H1 (cell line): ENCODE measurements at regions not wholly inside any gene's neighbourhood (a gene's known extent, or its start where the extent isn't known, plus 50 kb on each side); places are given as distances from the start of the nearest gene placed in this dataset.

Source experiments
- CTCF ChIA-PET: fragments of 300-600 bp; sonication (Branson Sonifier 250); formaldehyde crosslinking; loops from one replicate; lab custom pipeline; 2021; ENCODE audit not compliant: partially characterized antibody; lab: Charles Lee
- POLR2A ChIA-PET: fragments of 300-600 bp; sonication (Branson Sonifier 250); formaldehyde crosslinking; loops from one replicate; lab custom pipeline; 2021; ENCODE audit warnings: inconsistent platforms; ENCODE audit not compliant: partially characterized antibody; lab: Charles Lee
- DNase-seq, 2 experiments: peaks; one replicate each; pipeline versions ENCODE4 v3.0.0 to v3.0.0-alpha.2; 2010 to 2022; ENCODE audit warnings: low spot score in 2 of 2, low read depth in 1 of 2, mixed read lengths in 1 of 2
- FAIRE-seq: peaks from 2 replicates; lab custom pipeline; 2011; peaks lifted over from hg19 to GRCh38; lab: Jason Lieb, UNC
- H2AFZ ChIP-seq: 2 replicates; pipeline ENCODE4 v1.8.1; 2012; ENCODE audit warnings: low read length, inconsistent platforms
- H2AK5ac ChIP-seq: 2 replicates; pipeline ENCODE4 v1.6.1; 2013; ENCODE audit warnings: low read depth, low read length
- H2BK120ac ChIP-seq: replicated peaks from 2 replicates; pipeline ENCODE3; 2013; ENCODE audit warnings: low read depth, low read length, inconsistent platforms
- H2BK12ac ChIP-seq: 2 replicates; pipeline ENCODE4 v1.6.1; 2013; ENCODE audit warnings: low read depth, low read length
- H2BK15ac ChIP-seq: 2 replicates; pipeline ENCODE4 v1.6.1; 2013; ENCODE audit warnings: low read length
- H2BK20ac ChIP-seq: 2 replicates; pipeline ENCODE4 v1.6.1; 2013; ENCODE audit warnings: low read length
- H2BK5ac ChIP-seq: 2 replicates; pipeline ENCODE4 v1.6.1; 2013; ENCODE audit warnings: low read depth, low read length
- H3K14ac ChIP-seq: 2 replicates; pipeline ENCODE4 v1.6.1; 2013; ENCODE audit warnings: inconsistent platforms; ENCODE audit not compliant: insufficient read length
- H3K18ac ChIP-seq: 2 replicates; pipeline ENCODE4 v1.6.1; 2013; ENCODE audit warnings: low read length; ENCODE audit errors: extremely low read depth
- H3K23ac ChIP-seq: 2 replicates; pipeline ENCODE4 v1.6.1; 2013; ENCODE audit warnings: inconsistent platforms; ENCODE audit not compliant: insufficient read length
- H3K23me2 ChIP-seq: 2 replicates; pipeline ENCODE4 v1.6.1; 2013; ENCODE audit warnings: low read depth, low read length
- H3K27ac ChIP-seq: 2 replicates; pipeline ENCODE4 v1.6.1; 2011; ENCODE audit warnings: low read depth, low read length, inconsistent platforms
- H3K27me3 ChIP-seq, 4 experiments: replicated peaks in 1 of 4; 1 replicate in 1 of 4; 2 replicates in 3 of 4; pipeline versions ENCODE4 v1.6.1 to v1.8.1; 2011 to 2013; ENCODE audit warnings: low read length in 3 of 4, mild to moderate bottlenecking in 3 of 4, inconsistent platforms in 2 of 4, mixed read lengths in 2 of 4, moderate library complexity in 1 of 4; ENCODE audit not compliant: control insufficient read depth in 3 of 4, insufficient read depth in 3 of 4; ENCODE audit errors: extremely low read depth in 1 of 4
- H3K36me3 ChIP-seq, 4 experiments: 2 replicates each; pipeline versions ENCODE4 v1.6.1 to v1.8.1; 2011 to 2013; ENCODE audit warnings: mild to moderate bottlenecking in 4 of 4, low read length in 3 of 4, moderate library complexity in 2 of 4, control low read depth in 1 of 4, inconsistent platforms in 1 of 4; ENCODE audit not compliant: insufficient read depth in 4 of 4, control insufficient read depth in 2 of 4
- H3K4ac ChIP-seq: replicated peaks from 2 replicates; pipeline ENCODE3; 2013; ENCODE audit warnings: low read length, low read depth, mixed read lengths, inconsistent platforms; ENCODE audit not compliant: insufficient read length
- H3K4me1 ChIP-seq, 4 experiments: replicated peaks in 1 of 4; 1 replicate in 1 of 4; 2 replicates in 3 of 4; pipeline versions ENCODE4 v1.6.1 to v1.8.1; 2011 to 2013; ENCODE audit warnings: low read length in 3 of 4, inconsistent platforms in 2 of 4, mixed read lengths in 1 of 4; ENCODE audit not compliant: insufficient read depth in 4 of 4, control insufficient read depth in 3 of 4
- H3K4me2 ChIP-seq, 2 experiments: 2 replicates each; pipeline versions ENCODE4 v1.6.1 to v1.8.1; 2011 to 2013; ENCODE audit warnings: low read depth in 2 of 2, low read length in 2 of 2, control low read depth in 1 of 2, inconsistent platforms in 1 of 2, mild to moderate bottlenecking in 1 of 2; ENCODE audit not compliant: insufficient read depth in 1 of 2
- H3K4me3 ChIP-seq, 4 experiments: fragments of 200-600, 300-600 bp in 1 of 4; sonication (generic), shearing (Covaris generic), sonication (Bioruptor Twin) in 1 of 4; 2 replicates each; pipeline versions ENCODE4 v1.5.1 to v1.8.1; 2011 to 2016; ENCODE audit warnings: low read length in 4 of 4, low read depth in 3 of 4, control low read depth in 2 of 4, inconsistent platforms in 2 of 4, mild to moderate bottlenecking in 2 of 4, mixed read lengths in 1 of 4, moderate library complexity in 1 of 4; ENCODE audit not compliant: insufficient read depth in 2 of 4; ENCODE audit errors: extremely low read depth in 1 of 4
- H3K56ac ChIP-seq: replicated peaks from 2 replicates; pipeline ENCODE3; 2013; ENCODE audit warnings: low read depth, mild to moderate bottlenecking, mixed read lengths, low read length, inconsistent platforms; ENCODE audit not compliant: insufficient read length
- H3K79me1 ChIP-seq: 2 replicates; pipeline ENCODE4 v1.6.1; 2013; ENCODE audit warnings: low read depth, low read length, control low read depth
- H3K79me2 ChIP-seq, 2 experiments: 2 replicates each; pipeline versions ENCODE4 v1.6.1 to v1.8.1; 2012 to 2013; ENCODE audit warnings: low read length in 2 of 2, mild to moderate bottlenecking in 2 of 2, inconsistent platforms in 1 of 2; ENCODE audit not compliant: insufficient read depth in 2 of 2, control insufficient read depth in 1 of 2
- H3K9ac ChIP-seq, 4 experiments: replicated peaks in 1 of 4; 1 replicate in 1 of 4; 2 replicates in 3 of 4; pipeline versions ENCODE4 v1.6.1 to v1.8.1; 2011 to 2013; ENCODE audit warnings: low read depth in 3 of 4, low read length in 3 of 4, control low read depth in 2 of 4, mild to moderate bottlenecking in 2 of 4, moderate library complexity in 2 of 4, inconsistent platforms in 1 of 4; ENCODE audit errors: extremely low read depth in 1 of 4
- H3K9me3 ChIP-seq, 2 experiments: 2 replicates each; pipeline versions ENCODE4 v1.6.1 to v1.8.1; 2012 to 2013; ENCODE audit warnings: mild to moderate bottlenecking in 2 of 2, moderate library complexity in 2 of 2, control low read depth in 1 of 2, inconsistent platforms in 1 of 2, low read depth in 1 of 2, low read length in 1 of 2, mixed read lengths in 1 of 2; ENCODE audit not compliant: insufficient read depth in 2 of 2
- H4K20me1 ChIP-seq, 2 experiments: replicated peaks in 1 of 2; 2 replicates each; pipeline versions ENCODE3 to v1.8.1; 2011 to 2013; ENCODE audit warnings: inconsistent platforms in 2 of 2, low read length in 2 of 2, mild to moderate bottlenecking in 1 of 2; ENCODE audit not compliant: insufficient read depth in 2 of 2, control insufficient read depth in 1 of 2
- H4K5ac ChIP-seq: 2 replicates; pipeline ENCODE4 v1.6.1; 2013; ENCODE audit warnings: low read length, low read depth, mixed read lengths, inconsistent platforms; ENCODE audit not compliant: insufficient read length
- H4K8ac ChIP-seq: 2 replicates; pipeline ENCODE4 v1.8.0; 2013; ENCODE audit warnings: mild to moderate bottlenecking, moderate library complexity, low read length, inconsistent platforms; ENCODE audit not compliant: insufficient read depth; ENCODE audit errors: extremely low read depth
- H4K91ac ChIP-seq: replicated peaks from 2 replicates; pipeline ENCODE3; 2013; ENCODE audit warnings: low read length, mixed read lengths, inconsistent platforms; ENCODE audit not compliant: insufficient read length
- CBX5 ChIP-seq: fragments of 300-800, 300-1000 bp; sonication (generic); IDR thresholded peaks from 2 replicates; pipeline ENCODE4 v1.7.1; 2016; ENCODE audit warnings: antibody characterized with exemption, low read length, low read depth
- TBP ChIP-seq: IDR thresholded peaks from 2 replicates; pipeline ENCODE4 v1.6.1; 2011; ENCODE audit warnings: low read depth, low read length, improper control_type of control experiment
- WGBS, 2 experiments: shearing (Covaris generic) in 1 of 2; methylation state at CpG; one replicate each; pipeline versions ENCODE4 v1.1.6 to v1.1.7; 2013 to 2015; ENCODE audit warnings: low lambda C conversion rate in 2 of 2, mixed read lengths in 2 of 2, inconsistent platforms in 1 of 2, low coverage in 1 of 2, missing lambda C conversion rate in 1 of 2; ENCODE audit not compliant: insufficient replicate concordance in 2 of 2, insufficient coverage in 1 of 2, insufficient read length in 1 of 2; ENCODE audit errors: extremely low coverage in 1 of 2, missing lambda C conversion rate in 1 of 2; 5-methylcytosine and 5-hydroxymethylcytosine counted together

GRCh38 chr3:44106756-44107155 lies 134.9 kb upstream of the TOPAZ1 start:
- H2AFZ ChIP-seq: no peak overlapping the region
- no peak overlapping the region for H2BK20ac ChIP-seq
- H2BK5ac ChIP-seq: no peak overlapping the region
- H4K5ac ChIP-seq: no peak overlapping the region
- H3K36me3 ChIP-seq: no peaks in the 10 kb centered on the region
- ChIA-PET CTCF (interaction anchor here (0.8 to 1.3 kb wide), 3 partner anchors 9 to 317 kb away, joined by 3 to 7 read pairs (median 3); no protein-coding TSS in a partner anchor), POLR2A (no interaction called here)
- no peaks in the 10 kb centered on the region for H3K9me3 ChIP-seq
- no peak overlapping the region for H3K27ac ChIP-seq
- no peak overlapping the region for H2BK120ac ChIP-seq
- H3K23me2 ChIP-seq: no peaks in the 10 kb centered on the region
- no peak overlapping the region for H3K14ac ChIP-seq
- H3K79me1 ChIP-seq: no peaks in the 10 kb centered on the region
- no peaks in the 10 kb centered on the region for H3K27me3 ChIP-seq
- H4K8ac ChIP-seq: no peak overlapping the region
- no peak overlapping the region for H4K91ac ChIP-seq
- no peak overlapping the region for H3K4me3 ChIP-seq
- FAIRE-seq: no peak
- no peak overlapping the region for H3K4me2 ChIP-seq
- H3K9ac ChIP-seq: no peak overlapping the region
- WGBS, 2 experiments: 93% methylated on average over 6 of the region's 6 CpGs; no CpG with 5 or more reads in 1 of the 2 experiments
- no peak overlapping the region for H3K4ac ChIP-seq
- no peak overlapping the region for H2BK12ac ChIP-seq
- no peak overlapping the region for H3K56ac ChIP-seq
- H4K20me1 ChIP-seq: no peaks in the 10 kb centered on the region
- no peak for DNase-seq
- no peaks in the 10 kb centered on the region for H3K79me2 ChIP-seq
- H3K4me1 ChIP-seq: peaks cover 0 to 6% (median under 1%) of the 10 kb centered on the region in 4 experiments; a peak in 2 of 7 replicates
- H2AK5ac ChIP-seq: no peak overlapping the region
- no peak for TF ChIP-seq CBX5
- no peak for TF ChIP-seq TBP
- H3K18ac ChIP-seq: no peak overlapping the region
- H2BK15ac ChIP-seq: no peak overlapping the region
- no peak overlapping the region for H3K23ac ChIP-seq
